NCI-H2227 (cell line): ENCODE measurements at regions not wholly inside any gene's neighbourhood (a gene's known extent, or its start where the extent isn't known, plus 50 kb on each side); places are given as distances from the start of the nearest gene placed in this dataset.
"Not testable (repeated sequence)": the region's sequence is repeated elsewhere in the genome, so short reads cannot be mapped to it uniquely, and the experiment has no call there.

Source experiments
- DNase-seq: peaks from one replicate; lab custom pipeline; 2025; ENCODE audit not compliant: unreplicated experiment; lab: John Stamatoyannopoulos, UW

GRCh38 chr4:101421386-101421785 lies 74.1 kb upstream of the PPP3CA start:
- DNase-seq = no peak

- no peak for DNase-seq
These were observed 73.3 kb upstream of the PPP3CA start for GRCh38 chr4:101420661-101421060.

- DNase-seq = no peak
These were observed 72.2 kb upstream of the PPP3CA start for GRCh38 chr4:101419336-101420135.

GRCh38 chr4:101418466-101418865 lies 71.1 kb upstream of the PPP3CA start:
- no peak for DNase-seq

- DNase-seq = no peak
These were observed 70.7 kb upstream of the PPP3CA start for GRCh38 chr4:101418055-101418454.

GRCh38 chr4:101417046-101417445 lies 69.7 kb upstream of the PPP3CA start:
- no peak for DNase-seq

DNA sequence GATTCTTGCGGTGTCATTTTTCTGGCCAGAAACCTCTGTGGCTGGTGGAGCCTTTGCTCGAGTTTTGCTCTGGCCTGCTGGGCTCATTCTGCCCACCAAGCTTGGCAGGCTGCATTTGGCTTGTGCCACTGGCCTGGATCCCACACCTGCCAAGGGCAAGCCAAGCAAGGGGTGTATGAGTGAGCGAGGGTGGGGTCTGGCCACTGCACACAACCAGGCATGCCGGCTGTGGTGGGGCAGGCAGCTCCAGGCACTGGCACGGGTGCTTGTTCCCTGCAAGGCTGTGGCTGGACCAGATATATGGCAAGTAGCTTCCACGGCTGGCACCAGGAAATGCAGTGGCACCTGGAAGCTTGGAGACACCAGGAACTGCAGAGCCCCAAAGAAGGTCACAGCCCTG lies 68.6 kb upstream of the PPP3CA start:
- DNase-seq = no peak

- no peak for DNase-seq
These were observed 67.2 kb upstream of the PPP3CA start for GRCh38 chr4:101414496-101414895.

DNA sequence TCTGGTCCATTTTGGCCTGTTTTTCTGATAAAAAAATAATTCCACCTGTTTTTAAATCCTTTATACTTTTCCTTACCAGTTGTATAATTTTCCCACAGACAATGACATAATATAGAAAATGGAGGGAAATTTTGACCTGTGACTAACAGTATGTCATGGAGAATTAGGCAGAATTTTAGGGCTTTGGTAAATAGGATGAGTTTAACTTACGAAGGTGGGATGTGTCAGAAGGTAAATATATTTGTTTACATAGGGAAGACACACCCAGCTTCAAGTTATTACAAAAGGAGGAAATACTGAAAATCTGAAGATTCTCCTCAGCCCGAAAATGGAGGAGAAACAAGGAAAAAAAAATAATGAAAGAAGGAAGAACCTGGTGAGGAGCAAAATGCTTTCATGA lies 64.6 kb upstream of the PPP3CA start:
- DNase-seq = no peak

GRCh38 chr4:101411281-101411910 lies 64.1 kb upstream of the PPP3CA start:
- not testable (repeated sequence) for DNase-seq

DNA sequence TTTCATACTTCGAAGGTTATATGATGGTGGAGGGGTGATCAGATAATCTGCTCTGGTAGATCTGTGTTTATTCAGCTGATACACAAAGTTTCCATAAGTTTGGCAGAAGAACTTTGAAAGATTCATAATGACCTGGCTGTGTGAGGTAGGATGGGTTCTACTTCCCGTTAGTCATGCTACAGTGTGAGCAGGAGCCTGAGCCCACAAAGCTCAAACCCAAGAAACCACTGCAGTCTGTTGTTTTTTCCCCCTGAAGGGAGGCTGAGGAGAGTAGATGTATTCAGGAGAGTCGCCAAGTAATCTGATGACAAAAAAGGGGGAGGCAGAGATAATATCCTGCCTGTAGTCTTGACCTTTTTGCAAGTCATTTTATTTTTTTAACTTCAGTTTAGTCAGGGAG lies 52.8 kb upstream of the PPP3CA start:
- DNase-seq = no peak

DNA sequence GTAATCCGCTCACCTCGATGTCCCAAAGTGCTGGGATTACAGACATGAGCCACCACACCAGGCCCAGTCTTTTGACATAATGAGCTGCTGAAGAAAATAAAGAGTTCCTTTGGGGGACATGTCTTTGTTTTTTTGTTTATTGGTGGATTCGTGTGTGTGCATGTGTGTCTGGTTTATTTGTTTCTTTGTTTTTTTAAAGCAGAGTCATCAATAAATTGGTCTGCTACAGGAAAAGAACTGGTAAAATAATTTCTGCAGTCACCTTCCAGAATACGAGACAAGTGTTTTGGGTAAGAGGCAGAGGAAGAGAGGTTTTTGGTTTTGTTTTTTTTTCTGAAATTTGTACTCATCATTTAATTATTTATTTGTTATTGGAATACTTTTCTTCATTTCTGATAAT lies 51.5 kb upstream of the PPP3CA start:
- DNase-seq = no peak
